HUDEP-2 (cell line): ENCODE measurements at regions not wholly inside any gene's neighbourhood (a gene's known extent, or its start where the extent isn't known, plus 50 kb on each side); places are given as distances from the start of the nearest gene placed in this dataset.

Experiments
- DNase-seq, 76 experiments: peaks; one replicate each; lab custom pipeline; 2025; ENCODE audit not compliant: unreplicated experiment in 76 of 76; lab: John Stamatoyannopoulos, UW

DNA sequence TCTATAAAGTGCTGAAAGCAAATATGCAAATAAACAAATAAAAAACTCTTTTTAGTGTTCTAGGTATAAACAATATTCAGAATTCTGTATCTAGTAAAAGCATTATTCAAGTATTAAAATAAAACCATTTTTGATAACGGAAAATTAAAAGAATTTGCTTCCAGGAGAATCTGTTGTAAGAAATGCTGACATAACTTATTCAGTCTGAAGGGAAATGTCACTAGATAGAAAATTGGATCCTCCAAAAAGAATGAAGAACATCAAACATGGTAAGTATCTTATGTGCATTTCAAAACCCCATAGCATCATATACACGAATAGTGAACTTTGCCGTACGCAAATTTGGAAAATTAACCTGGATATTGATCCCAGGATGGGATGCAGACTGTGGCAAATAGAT is 506.7 kb downstream of the GLRX3 start:
- no peak for DNase-seq

- DNase-seq: no peak
Measured at GRCh38 chr10:130647341-130647740, 511.1 kb downstream of the GLRX3 start.

- no peak for DNase-seq
Measured at GRCh38 chr10:130648807-130649206, 512.6 kb downstream of the GLRX3 start.

GRCh38 chr10:130652544-130652943 is 516.4 kb downstream of the GLRX3 start:
- DNase-seq: no peak

DNA sequence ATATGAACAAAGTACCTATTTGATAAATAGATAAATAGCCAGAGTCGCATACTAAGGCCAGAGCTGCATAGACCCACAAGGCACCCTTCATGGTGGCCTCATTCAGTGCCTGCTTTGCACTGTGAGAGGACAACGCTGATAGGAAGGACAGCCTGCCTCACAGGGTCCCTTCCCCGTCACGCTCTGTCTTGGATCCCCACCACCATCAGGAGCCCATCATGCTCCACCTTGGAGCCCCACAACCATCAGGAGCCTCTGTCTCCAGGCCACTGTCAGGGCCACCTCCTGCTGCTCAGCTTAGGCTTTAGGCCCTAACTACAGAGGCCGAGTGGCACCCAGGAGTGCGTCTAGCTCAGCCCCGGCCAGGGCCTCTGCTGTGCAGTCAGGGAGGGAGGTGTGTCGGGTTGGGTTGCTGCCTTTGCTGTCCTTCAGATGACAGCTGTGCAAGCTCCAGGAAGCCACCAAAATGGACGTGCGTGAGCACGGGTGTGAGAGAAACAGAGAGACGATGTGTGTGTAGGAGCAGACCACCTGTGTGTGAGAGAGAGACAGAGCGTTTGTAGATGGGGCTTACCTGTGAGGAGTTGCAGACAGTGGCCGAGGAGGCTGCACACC is 516.9 kb downstream of the GLRX3 start:
- no peak for DNase-seq

- DNase-seq: no peak
Measured at GRCh38 chr10:130654726-130655125, 518.5 kb downstream of the GLRX3 start.

DNA sequence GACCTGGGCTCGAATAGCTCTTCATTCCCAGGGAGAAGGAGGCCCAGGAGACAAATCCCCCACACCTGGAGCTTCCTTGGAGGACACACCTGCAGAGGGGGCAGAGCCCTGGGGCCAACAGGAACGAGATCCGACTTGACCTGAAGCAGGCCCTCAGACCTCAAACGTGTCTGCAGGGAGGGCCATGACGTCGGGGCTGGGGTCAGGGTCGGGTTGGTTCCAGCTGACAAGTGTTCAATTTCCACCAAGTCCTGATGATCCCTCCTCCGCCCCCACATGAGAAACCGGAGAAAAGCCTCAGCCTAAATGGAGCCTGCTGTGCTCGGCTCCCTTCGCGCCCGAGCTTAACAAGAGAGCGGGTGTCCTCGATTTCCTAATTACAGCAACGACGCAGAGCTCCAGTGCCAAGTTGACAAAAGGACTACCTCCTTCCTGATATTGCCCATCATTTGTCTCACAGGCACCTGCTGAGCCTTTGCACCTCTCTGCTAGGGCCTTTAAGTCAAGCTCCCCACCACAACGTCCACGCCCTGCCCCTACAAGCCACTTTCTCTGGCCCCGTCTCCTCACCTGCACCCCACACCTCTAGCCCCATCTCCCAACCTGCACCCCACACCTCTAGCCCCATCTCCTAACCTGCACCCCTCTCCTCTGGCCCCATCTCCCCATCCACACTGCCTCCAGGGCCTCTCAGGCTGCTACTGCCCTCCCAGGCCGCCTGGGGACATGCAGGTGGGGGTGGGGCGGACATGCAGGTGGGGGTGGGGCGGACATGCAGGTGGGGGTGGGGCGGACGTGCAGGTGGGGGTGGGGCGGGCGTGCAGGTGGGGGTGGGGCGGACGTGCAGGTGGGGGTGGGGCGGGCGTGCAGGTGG is 519.4 kb downstream of the GLRX3 start:
- DNase-seq: no peak

- no peak for DNase-seq
Measured at GRCh38 chr10:130656187-130656575, 520.0 kb downstream of the GLRX3 start.

GRCh38 chr10:130656582-130657133 is 520.5 kb downstream of the GLRX3 start:
- DNase-seq: no peak

- no peak for DNase-seq
Measured at GRCh38 chr10:130658687-130659290, 522.6 kb downstream of the GLRX3 start.

- no peak for DNase-seq
Measured at GRCh38 chr10:130659528-130659927, 523.3 kb downstream of the GLRX3 start.

- DNase-seq: no peak
Measured at GRCh38 chr10:130660266-130660665, 524.1 kb downstream of the GLRX3 start.

DNA sequence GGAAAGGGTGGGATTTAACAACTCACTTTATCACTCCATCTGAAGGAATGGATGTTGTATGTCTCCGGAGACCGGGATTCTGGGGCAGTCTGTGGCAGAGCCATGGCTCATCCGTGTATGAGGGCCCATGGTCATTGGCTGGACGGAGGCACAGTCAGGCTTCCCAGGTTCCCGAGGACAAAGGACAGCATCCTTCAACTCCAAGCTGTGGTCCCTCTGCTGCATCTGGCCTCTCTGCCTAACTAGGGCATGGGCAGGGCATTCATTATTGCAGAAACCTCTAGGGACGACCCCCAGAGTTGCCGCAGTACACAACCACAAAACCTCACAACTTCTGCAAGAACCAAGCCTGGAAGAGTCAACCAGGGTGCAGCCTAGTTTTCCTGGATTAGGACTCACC is 525.2 kb downstream of the GLRX3 start:
- DNase-seq: no peak

DNA sequence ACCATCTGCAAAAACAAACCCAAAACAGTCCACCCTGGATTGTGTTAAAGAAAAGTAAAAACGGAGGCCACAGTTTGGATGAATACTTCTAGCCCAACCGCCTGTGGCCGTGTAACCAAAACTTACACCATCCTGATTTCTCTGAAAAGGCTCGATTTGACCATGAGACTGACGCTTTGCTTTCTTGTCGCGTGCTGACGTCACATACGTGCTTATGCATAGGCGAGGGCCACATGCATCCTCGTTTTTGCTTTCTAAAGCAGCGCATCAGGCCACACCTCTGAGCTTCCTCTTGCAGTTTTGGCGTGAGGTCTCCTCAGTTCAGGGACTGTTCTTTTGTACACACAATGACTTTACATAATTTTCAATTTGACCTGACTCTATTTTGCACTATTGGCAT is 526.6 kb downstream of the GLRX3 start:
- no peak for DNase-seq

DNA sequence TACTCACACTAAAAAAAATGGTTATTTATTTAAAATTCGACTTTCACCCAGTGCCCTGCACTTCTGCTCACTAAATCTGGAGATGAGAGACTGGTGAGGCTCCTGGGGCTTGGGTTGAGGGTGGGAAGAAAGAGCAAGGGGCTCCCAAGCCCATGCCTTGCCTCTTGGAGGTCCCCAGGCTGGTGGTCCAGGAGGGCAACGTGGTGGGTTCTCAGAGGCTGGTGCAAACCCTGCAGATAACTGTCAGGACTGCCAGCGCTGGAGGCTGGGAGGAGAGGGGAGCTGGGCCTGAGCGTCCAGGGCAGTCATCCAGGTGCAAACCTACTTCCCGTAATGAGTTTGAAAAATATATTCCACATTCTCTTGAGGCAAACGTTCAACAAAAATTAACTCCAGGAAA is 528.3 kb downstream of the GLRX3 start:
- DNase-seq: no peak

GRCh38 chr10:130666215-130666614 is 530.0 kb downstream of the GLRX3 start:
- no peak for DNase-seq

GRCh38 chr10:130686689-130687300 is 550.6 kb downstream of the GLRX3 start:
- DNase-seq: peak in 1 of 76 experiments; percentile 2

DNA sequence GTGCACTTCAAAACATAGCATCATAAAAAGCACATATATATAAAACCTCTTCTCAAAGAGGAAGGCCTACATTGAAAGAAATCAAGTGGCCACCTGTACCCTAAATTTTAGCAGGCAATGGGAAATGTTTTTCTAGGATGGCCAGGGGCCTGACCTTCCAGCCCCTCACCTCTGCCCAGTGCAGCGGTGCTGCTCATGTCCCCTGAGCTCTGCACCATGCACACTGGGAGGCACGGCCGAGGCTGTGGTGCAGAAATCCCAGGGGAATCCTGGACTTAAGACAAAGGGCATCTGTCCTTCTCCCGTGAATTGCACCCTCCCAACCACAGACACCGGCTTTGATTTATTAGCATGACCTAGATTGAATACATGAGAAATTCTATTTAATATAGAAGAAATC is 551.4 kb downstream of the GLRX3 start:
- no peak for DNase-seq

DNA sequence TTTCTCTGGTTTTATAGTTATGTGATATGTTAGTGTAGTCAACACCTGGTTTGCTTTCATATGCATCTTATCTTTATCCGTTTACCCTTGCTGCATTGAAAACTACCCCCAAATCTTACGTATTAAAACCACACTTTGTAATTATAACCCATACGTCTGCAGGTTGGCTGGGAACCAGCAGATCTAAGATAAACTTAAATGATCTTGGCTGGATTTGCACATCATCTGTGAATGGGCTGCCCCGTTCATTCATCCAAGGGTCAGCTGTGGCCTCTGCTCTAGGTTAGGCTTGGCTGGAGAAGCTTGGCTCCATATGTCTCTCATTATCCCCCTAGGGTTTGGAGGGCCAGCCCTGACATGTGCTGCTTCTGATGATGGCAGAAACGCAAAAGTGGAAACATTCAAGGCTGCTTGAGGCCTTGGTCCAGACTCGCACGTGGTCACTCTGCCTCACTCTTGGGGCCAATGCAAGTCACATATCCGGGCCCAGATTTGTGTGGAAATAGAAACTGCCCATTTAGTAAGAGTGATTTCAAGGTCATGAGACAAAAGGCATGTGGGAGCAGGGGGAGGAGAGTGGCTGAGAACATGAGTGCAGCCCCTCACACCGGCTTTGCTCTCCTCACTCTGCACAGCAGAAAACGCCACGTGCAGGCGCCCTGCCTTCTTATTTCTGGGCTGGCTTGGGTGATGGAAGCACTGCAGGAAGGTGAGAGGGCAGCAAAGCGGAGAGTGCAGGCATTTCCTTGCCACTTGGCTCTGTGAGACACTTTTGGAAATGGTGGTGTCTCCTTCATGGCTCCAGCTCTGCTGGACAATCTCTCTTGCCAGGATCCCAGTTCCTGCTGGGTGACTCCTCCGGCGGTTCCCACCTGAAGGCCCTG is 553.8 kb downstream of the GLRX3 start:
- no peak for DNase-seq

DNA sequence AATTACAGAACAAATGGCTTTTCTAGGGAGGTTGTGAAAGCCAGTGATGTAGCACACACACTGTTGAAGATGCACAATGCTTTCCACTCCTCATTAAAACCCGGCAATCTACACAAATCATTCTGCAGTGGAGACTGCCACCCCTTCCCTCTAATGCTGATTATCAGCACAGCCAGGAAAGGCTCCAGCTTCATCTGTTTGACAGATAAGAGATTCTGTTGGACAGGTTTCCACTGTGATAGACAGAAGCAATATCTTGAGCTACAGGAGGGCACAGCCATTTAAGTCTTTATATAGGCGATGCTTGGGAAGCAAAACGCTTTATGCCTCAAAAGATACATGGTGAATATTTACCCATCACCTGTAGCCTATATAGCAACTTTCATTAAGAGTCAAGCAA is 555.6 kb downstream of the GLRX3 start:
- DNase-seq: peak in 6 of 76 experiments; percentile 1 to 28 (median 11)
